A204.1 (cell line): ENCODE measurements at regions not wholly inside any gene's neighbourhood (a gene's known extent, or its start where the extent isn't known, plus 50 kb on each side); places are given as distances from the start of the nearest gene placed in this dataset.

Experiments used
- FAIRE-seq: peaks from 2 replicates; lab custom pipeline; 2012; peaks lifted over from hg19 to GRCh38; lab: Jason Lieb, UNC

DNA sequence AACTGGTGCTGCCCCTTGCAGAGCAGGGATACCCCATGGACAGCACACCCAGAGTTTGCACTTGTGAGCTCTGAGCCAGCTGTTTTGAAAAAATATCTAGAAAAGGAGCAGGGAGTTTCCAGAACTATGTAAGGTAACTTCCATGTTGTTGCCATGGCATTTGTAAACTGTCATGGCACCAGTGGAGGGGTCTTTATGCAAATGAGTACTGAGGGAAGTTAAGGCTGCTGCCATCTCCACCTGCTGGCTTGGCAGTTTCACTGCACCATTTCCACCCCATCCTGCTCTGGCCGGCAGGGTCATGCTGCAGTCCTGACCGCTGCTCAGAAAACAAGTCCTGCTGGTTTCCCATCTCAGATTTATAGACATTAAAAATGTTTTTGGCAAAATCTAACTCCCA lies 52.3 kb upstream of the SNTG2 start:
- no peak for FAIRE-seq

DNA sequence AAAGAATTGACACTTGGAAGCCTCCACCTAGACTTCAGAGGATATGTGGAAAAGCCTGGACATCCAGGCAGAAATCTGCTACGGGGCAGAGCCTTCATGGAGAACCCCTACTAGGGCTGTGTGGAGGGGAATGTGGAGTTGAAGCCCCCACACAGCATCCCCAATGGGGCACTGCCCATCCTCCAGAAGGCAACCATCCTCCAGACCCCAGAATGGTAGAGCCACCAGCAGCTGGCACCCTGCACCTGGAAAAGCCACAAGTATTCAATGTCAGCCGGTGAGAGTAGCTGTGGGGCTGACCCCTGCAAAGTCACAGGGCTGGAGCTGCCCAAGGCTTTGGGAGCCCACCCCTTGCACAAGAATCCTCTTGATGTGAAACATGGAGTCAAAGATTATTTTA lies 53.6 kb upstream of the SNTG2 start:
- FAIRE-seq = no peak

DNA sequence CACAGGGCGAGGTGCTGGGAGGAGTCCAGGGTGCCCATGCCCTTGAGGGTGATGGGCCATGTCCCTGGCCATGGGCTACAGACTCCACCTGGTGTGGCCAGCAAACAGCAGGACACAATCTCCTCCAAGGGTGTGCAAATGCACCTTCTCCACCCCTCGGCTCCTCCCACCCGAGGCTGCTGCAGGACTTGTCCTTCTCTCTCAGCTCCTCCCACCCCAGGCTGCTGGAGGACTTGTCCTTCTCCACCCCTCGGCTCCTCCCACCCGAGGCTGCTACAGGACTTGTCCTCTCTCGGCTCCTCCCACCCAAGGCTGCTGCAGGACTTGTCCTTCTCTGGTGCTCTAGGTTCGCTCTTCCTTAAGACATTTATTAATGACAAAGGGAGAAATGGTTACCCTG lies 57.3 kb upstream of the SNTG2 start:
- FAIRE-seq = no peak

DNA sequence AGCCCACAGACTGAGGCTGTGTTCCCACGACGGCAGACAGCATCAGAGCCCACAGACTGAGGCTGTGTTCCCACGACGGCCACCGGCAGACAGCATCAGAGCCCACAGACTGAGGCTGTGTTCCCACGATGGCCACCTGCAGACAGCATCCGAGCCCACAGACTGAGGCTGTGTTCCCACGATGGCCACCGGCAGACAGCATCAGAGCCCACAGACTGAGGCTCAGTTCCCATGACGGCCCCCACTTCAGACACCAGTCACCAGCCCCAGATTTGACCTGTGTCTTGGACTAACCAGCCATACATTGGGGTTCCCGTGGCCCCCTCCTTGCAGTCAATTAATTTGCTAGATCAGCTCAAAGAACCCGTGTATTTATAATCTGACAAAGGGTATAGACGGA lies 57.8 kb upstream of the SNTG2 start:
- no peak for FAIRE-seq

DNA sequence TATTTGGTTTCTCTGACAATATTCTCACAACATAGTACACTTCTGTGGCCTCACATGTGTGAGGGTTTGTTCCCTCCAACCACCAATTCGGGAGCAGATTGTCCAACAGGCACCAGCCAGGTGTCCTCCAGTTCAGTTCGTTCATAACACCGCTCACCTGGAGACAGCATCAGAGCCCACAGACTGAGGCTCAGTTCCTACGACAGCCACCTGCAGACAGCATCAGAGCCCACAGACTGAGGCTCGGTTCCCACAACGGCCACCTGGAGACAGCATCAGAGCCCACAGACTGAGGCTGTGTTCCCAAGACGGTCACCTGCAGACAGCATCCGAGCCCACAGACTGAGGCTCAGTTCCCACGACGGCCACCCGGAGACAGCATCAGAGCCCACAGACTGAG lies 58.2 kb upstream of the SNTG2 start:
- FAIRE-seq = no peak

DNA sequence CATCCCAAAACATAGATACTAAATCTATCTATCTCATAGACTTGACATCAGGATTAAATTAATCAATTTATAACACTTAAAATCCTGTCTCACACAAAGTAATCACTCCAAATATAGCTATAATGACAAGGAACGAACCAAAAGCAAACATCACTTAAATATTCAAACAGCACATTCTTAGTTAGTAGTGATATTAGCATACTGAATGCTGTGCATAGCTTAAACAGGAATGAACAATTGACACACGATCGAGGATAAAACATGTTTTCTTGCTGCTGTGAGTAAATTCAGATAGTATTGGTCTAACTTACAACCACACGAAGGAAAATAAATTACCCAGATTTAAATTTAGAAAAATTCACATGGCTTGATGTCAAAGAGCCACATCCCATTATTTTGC lies 58.9 kb upstream of the SNTG2 start:
- no peak for FAIRE-seq

DNA sequence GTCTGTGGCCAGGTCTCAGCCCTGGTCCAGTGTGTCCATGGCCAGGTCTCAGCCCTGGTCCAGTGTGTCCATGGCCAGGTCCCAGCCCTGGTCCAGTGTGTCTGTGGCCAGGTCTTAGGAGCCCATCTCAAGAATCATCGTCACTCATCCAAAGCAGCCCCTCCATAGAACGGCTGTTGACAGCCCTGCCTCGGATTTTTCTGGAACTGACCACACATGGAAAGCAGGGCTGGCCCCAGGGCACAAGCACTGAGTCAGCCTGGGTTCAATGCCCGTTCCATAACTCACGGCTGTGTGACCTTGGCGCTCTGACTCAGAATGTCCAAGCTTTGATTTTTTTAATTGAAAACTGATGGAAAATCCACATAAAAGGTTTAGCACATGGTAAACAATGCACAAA lies 59.9 kb upstream of the SNTG2 start:
- FAIRE-seq = no peak

DNA sequence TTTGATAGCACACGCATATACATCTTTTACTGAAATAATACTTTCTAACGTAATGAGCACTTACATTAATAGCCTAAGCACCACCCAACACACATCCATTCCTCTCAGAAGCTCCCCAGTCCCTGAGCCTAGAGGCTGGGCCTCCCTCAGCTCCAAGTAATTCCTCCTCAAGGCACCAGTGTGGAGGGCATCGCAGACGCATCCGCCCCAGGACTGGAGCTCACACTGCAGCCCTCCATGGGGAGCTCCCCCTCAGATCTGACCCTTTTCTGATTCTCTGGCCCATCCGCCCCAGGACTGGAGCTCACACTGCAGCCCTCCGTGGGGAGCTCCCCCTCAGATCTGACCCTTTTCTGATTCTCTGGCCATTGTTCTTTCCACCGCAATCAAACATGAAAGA lies 60.4 kb upstream of the SNTG2 start:
- FAIRE-seq = no peak

DNA sequence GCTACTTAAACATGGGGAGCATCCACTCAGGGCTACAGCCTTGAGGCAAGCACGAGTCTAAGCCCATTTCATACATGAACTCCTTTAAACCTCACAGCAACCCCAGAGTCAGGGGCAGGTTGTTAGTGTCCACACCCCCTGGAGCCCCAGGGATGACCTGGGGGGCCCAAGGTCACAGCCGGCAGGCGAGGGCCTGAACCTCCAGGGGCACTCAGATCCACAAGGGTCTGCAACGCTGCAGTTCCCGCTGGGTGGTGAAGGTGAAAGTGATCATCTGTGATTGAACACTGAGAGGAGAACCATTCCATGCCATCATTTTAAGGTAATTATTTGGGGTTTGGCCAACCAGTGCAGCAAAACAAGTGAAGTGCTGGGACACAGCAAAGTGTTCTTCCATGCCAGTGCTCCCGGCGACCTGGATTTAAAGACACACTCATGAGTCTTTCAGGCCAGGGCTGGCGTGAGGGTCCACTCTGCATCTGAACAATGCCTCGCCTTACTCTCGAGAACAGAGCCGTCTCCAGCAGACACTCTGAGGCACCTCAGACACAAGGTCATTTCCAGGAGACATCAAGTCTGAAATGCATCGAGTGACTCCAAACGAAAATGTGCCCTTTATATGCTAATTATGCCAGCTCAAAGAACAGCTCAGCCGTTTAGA lies 61.6 kb upstream of the SNTG2 start:
- no peak for FAIRE-seq

DNA sequence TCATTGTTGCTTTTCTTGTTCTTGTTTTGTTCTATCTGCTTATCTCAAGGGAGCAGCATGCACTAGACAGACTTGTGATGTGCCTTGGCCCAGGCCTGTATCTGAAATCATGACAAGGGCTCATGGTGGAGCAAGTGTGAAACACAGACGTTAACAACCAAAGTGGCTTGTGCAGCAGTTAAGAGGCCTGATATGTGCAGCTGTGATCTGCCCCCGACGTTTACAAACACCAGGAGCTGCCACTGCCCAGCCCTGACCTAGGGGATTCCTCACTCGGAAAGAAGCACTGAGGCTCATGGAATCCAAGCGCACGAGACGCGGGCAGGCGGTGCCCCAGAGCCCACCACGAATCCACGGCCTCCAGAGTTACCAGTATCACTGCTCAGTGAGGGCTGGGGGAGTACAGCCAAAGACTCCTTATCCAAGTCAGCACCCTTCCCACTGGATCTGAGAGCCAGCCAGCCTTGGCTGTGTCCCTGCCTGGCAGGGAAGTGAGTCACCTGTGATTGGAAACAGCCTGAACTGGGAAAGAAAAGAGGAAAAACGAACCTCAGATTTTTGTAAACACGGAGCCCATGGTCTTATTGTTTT lies 62.3 kb upstream of the SNTG2 start:
- no peak for FAIRE-seq

DNA sequence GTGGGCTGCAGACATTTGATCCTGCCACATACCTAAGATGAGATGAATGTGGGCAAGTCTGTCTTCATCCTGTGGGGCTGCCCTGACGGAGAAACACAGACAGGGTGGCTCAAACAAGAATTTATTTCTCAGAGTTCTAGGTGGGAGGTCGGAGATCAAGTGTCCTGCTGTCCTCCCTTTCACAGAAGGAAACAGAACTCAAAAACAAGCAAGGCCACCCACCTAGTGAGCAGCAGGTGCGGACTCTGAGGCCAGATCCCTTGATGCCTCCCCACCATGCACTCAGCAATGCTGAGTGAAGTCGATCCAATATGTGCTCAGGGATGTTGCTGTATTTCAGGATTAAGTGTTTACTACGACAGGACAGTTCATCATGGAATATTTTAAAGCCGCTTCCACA lies 63.0 kb upstream of the SNTG2 start:
- FAIRE-seq = no peak

DNA sequence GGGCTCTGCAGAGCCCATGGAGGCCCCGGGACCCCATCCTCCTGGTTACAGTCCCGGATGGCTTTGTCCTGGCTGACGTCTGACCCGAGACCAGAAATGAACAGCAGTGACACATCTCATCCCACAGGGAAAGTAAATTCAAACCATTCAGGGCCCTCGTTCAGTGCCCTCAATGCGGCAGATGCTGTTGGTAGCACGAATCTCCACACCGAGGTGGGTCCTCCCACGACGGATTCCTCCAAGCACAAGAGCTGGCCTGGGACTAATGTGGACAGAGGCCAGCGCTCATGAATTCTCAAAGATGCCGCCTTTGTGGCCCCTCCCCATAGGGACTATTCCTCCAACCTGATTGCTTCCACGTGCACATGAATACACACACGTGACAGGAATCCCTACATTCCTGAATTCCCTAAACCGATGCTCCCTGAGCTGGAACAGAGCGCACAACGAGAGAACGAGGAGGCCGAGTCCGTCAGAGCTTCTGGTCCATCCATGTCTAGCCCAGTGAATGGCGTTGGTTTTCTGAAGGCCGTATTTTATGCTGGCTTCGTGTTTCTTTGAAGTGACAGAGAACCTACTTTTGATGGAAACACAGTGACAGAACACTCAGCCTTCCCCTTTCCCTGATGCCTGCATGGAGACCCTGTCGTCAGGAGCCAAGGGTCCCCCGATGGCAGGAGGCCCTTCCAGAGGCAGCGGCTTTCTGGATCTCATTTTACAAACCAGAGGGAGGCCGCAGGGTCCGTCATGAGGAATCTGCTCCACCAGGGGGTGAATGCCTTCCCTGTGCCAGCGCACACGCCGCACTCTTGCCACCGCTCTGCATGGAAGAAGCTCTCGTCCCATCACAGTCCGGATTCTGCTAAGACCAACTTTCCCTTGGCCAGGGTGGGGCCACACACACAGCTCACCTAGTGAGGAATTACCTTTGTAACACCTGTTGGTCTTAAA lies 64.3 kb upstream of the SNTG2 start:
- FAIRE-seq = no peak

DNA sequence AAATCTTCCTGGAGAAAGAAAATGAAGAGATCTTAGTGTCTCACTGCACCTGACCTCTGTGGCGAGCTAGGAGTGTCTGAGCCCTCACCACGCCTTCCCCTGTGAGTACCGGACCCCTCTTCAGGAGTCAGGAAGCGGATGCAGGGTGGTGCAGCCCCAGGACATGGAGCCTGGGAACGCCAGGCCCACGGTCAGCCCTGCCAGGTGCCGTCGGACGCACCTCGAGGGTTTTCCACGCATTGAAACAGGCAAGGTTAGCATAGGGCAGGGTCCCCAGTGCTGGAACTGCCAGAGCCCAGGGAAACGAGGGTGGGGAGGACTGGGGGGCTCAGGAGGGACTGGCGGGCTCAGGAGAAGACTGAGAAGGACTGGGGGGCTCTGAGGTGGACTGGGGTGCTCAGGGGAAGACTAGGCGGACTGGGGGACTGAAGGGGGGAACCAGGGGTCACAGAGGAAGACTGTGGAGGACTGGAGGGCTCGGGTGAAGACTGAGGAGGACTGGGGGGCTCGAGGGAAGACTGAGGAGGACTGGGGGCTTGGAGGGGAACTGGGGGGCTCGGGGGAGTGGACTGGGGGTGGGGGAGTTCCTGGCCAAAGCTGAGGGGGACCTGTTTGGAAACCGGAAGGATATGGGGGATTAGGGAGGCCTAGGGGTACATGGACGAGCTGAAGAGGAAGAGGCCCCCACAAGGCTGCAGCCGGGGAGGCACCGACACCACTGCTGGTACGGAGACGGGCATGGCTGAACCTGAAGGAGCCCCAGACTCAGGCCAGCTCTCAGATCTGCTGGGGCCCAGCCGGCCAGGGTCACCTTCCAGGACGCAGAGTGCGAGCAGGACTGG lies 65.2 kb upstream of the SNTG2 start:
- no peak for FAIRE-seq

DNA sequence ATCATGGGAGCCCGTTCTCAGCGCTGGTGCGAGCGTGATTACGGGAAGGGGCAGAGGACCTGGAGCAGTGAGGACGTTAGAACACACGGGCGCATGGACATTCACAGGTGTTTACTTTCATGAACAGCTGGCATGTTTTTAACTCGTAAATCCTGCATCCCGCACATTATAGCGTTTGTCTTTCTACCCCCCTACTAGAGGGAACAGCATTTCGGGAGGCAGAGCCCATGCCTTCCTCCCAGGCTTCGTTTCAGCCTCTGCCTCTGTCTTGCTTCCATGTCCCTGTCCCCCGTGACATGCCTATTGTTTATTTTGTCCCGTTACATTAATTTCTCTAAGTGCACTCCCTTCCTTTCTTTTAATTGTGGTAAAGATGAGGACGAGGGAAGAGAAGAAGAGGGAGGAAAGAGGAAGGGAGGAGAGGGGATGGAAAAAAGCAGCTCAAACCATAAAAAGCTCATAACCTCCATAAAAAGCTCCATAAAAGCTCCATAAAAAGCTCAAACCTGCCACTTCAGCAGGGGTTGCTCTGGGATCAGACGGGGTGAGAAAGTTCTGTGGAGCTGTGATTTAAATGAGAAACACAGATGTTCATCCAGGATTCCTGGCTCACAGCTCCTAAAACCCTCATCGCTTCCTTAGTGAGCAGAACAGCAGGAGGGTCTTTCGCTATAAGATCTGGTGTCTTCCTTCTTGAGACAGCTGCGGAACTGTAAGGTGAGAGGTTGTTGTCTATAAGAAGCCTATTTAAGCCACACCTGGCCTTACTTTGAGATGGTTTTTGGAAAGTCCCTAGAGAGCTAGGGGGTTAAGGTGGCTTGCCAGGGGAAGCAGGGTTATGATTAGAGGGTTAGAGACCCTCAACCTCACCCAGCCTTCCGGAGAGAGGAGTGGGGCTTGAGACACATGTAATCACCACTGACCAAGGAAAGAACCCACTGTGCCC lies 66.6 kb upstream of the SNTG2 start:
- no peak for FAIRE-seq

DNA sequence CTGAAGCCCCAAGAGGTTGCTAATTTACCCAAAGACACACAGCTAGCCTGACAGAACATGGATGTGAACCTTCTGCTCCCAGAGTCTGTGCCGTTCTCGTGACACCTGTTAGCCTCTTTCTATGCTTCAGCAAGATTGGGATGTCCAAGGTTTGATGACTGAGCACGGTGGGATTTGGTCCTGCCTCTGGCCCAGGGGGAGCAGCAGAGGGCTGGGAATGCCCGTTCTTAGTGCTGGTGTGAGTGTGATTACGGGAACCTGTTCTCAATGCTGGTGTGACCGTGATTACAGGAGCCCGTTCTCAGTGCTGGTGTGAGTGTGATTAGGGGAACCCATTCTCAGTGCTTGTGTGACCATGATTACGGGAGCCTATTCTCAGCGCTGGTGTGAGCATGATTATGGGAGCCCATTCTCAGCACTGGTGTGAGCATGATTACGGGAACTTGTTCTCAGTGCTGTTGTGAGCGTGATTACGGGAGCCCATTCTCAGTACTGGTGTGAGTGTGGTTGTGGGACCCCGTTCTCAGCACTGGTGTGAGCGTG lies 67.3 kb upstream of the SNTG2 start:
- no peak for FAIRE-seq

DNA sequence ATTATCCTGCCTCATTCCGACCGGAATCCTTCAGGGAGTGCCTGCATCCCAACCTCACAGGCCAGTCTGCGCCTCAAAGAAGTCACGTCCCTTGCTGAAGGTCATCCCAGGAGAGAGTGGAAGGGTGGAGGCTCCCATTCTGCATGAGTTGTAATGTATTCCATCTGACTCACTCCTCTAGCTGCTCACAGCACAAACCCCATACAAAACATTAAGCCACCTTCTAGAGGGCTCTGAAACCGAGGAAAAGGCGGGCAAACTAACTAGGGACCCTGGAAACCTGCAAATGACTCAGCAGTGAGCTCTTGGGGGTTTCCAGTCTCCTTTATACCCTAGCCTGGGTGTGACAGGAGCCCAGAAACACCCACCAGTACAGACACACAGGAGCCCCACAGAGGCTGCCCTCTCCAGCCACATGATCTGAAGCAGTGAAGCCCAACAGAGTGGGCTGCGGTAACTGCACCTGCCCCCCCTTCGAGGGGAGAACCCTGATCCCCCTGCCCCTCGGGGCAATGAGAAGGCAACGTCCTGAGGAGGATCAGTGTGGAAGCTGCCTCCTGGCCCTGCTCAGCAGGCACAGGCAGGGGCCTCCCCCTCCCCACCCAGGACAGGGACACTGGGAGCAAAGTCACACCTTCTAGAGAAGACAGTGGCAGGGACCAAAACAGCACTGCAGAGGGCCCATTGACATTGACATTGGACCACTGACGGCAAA lies 69.3 kb upstream of the SNTG2 start:
- FAIRE-seq = no peak

DNA sequence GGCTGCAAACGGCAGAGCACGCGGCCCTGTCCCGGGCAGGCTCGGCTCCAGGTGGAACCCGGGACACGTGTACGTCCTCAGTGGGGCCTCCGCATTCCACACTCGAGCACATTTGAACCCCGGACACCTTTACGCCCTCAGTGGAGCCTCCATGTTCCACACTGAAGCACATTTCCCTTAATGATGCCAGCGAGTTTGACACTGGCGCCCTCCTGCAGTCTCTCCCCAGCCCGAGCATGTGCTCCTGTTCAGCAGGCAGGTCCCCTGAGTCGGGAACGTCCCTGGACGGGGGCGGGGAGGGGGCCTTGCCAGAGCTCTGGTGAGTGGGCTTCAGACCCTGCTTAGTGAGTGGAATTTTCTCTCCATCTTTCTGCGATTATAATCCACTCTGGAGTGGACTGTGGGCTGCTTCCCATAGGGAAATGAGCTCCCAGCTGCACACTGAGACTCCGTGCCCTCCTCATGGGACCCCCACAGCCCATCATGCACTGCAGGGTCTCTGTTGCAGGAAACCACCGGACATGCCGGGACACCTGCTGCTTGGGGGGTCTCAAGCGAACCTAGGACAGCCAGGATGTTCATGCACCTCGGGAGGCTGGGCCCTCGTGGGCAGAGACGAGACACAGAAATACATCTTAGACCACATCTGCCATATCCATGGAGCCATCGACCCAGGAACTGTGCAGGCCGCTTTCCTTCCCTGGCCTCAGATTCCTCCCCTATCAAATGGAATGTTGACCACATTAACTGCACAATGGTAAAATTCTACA lies 70.3 kb upstream of the SNTG2 start:
- FAIRE-seq = no peak

DNA sequence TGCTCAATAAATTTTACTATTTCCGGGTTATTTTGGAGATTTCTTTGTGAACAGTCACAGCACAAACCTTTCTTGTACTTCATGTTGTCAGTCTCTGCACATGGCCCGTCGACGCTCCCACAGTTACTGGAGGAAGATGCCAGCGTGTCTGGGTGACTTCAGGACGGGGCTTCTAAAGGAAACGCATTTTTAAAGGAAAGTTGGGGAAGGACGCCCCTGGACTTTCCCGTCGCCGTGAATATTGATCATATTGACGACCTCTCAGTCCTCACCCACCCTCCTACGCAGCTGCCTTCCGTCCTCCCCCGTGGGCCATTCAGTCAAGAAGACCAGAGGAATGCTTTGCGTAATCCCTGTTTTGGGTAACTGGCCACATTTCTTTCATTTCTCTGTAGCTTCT lies 71.1 kb upstream of the SNTG2 start:
- FAIRE-seq = no peak

DNA sequence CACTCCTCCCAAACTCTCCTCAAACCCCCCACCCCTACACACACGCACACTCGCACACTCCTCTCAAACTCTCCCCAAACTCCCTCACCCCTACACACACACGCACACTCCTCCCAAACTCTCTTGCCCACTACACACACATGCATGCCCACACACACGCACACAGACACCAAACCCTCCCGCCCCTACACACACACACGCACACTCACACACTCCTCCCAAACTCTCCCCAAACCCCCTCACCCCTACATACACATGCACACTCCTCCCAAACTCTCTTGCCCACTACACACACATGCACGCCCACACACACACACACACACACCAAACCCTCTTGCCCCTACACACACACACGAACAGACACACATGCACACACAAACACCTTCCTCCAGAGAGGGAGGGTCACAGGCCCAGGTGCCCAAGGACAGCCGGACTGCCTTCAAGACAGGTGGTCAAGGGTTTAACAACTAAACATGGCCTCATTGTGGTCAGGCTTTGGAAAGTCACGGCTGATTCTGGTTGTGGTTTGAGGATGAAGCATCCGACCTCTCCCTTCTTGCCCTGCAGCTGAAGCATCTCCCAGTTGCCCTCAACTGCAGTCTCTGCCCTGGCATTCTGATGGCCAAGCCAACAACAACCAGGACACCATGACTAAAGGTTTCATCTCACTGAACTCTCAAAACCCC lies 72.3 kb upstream of the SNTG2 start:
- FAIRE-seq = no peak
